ENCODE measurements at regions not wholly inside any gene's neighbourhood (a gene's known extent, or its start where the extent isn't known, plus 50 kb on each side); places are given as distances from the start of the nearest gene placed in this dataset.

DNA sequence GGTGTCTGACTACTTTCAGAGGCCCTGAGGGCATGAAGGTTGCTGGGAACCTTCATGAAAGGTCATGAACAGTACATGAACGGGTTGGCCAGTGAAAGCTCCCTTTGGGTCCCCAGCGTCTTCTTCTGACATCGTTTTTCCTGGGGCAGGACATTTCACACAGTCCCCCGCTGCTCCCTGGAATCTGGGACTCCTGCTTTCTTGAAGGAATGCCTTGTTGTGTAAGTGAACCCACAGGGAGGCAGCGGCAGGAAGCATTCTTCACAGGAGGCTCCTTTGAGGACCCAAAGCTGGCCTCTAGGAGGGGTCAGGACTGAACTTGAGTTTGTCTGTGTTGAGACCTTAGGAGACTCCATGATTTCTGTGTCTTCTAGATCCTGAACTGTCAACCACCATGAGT lies 144.3 kb downstream of the KCNE4 start:
- H3K4me1 ChIP-seq (ENCODE audit: control insufficient read depth in 5 of 5, insufficient read depth in 5 of 5, low read length in 5 of 5): no peaks in the 10 kb centered on the region
- H3K4me3 ChIP-seq: no peak overlapping the region
- no peaks in the 10 kb centered on the region for H3K36me3 ChIP-seq (ENCODE audit: control insufficient read depth in 4 of 4, insufficient read depth in 4 of 4, low read length in 4 of 4)
- H3K9me3 ChIP-seq (ENCODE audit: control insufficient read depth in 4 of 4, insufficient read depth in 3 of 4, low read length in 3 of 4): no peaks in the 10 kb centered on the region
- no peak overlapping the region for H3K27ac ChIP-seq (ENCODE audit: low read depth in 1 of 2, low read length in 1 of 2)
- DNase-seq: no peak
- TF ChIP-seq, protein P1, sequence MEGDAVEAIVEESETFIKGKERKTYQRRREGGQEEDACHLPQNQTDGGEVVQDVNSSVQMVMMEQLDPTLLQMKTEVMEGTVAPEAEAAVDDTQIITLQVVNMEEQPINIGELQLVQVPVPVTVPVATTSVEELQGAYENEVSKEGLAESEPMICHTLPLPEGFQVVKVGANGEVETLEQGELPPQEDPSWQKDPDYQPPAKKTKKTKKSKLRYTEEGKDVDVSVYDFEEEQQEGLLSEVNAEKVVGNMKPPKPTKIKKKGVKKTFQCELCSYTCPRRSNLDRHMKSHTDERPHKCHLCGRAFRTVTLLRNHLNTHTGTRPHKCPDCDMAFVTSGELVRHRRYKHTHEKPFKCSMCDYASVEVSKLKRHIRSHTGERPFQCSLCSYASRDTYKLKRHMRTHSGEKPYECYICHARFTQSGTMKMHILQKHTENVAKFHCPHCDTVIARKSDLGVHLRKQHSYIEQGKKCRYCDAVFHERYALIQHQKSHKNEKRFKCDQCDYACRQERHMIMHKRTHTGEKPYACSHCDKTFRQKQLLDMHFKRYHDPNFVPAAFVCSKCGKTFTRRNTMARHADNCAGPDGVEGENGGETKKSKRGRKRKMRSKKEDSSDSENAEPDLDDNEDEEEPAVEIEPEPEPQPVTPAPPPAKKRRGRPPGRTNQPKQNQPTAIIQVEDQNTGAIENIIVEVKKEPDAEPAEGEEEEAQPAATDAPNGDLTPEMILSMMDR (IDR thresholded peaks at IDR 0.05; ENCODE audit: control extremely low read depth, extremely low read depth): no peak
- no peak overlapping the region for H3K9ac ChIP-seq (ENCODE audit: insufficient read depth in 1 of 2, low read length in 2 of 2)
- no peaks in the 10 kb centered on the region for H3K27me3 ChIP-seq (ENCODE audit: control insufficient read depth in 3 of 3, insufficient read depth in 3 of 3, low read length in 2 of 3)
- no peak for ATAC-seq (ENCODE audit: insufficient read depth, low FRiP score)
- WGBS, 2 donors: 76% methylated on average over 5 of the region's 5 CpGs

DNA sequence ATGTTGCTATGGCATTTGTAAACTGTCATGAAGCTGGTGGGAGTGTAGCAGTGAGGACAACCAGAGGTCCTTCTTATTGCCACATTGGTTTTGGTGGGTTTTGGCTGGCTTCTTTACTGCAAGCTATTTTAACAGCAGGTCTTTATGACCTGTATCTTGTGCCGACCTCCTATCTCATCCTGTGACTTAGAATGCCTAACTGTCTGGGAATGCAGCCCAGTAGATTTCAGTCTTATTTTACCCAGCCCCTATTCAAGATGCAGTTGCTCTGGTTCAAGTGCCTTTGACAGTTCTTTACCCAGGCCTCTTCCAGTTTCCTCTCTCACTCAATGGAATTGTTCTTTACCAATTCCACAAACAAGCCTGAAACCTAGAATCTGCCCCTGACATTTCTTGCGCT lies 145.1 kb downstream of the KCNE4 start:
- TF ChIP-seq, protein P1 (IDR thresholded peaks at IDR 0.05; ENCODE audit: control extremely low read depth, extremely low read depth): no peak
- H3K9ac ChIP-seq (ENCODE audit: insufficient read depth in 1 of 2, low read length in 2 of 2): no peak overlapping the region
- H3K36me3 ChIP-seq (ENCODE audit: control insufficient read depth in 4 of 4, insufficient read depth in 4 of 4, low read length in 4 of 4): no peaks in the 10 kb centered on the region
- 81 to 85% methylated on average over 2 of the region's 2 CpGs for WGBS, 2 donors
- H3K4me3 ChIP-seq: no peak overlapping the region
- no peaks in the 10 kb centered on the region for H3K9me3 ChIP-seq (ENCODE audit: control insufficient read depth in 4 of 4, insufficient read depth in 3 of 4, low read length in 3 of 4)
- ATAC-seq (ENCODE audit: insufficient read depth, low FRiP score): no peak
- no peaks in the 10 kb centered on the region for H3K27me3 ChIP-seq (ENCODE audit: control insufficient read depth in 3 of 3, insufficient read depth in 3 of 3, low read length in 2 of 3)
- no peaks in the 10 kb centered on the region for H3K4me1 ChIP-seq (ENCODE audit: control insufficient read depth in 5 of 5, insufficient read depth in 5 of 5, low read length in 5 of 5)
- no peak for DNase-seq
- no peak overlapping the region for H3K27ac ChIP-seq (ENCODE audit: low read depth in 1 of 2, low read length in 1 of 2)

DNA sequence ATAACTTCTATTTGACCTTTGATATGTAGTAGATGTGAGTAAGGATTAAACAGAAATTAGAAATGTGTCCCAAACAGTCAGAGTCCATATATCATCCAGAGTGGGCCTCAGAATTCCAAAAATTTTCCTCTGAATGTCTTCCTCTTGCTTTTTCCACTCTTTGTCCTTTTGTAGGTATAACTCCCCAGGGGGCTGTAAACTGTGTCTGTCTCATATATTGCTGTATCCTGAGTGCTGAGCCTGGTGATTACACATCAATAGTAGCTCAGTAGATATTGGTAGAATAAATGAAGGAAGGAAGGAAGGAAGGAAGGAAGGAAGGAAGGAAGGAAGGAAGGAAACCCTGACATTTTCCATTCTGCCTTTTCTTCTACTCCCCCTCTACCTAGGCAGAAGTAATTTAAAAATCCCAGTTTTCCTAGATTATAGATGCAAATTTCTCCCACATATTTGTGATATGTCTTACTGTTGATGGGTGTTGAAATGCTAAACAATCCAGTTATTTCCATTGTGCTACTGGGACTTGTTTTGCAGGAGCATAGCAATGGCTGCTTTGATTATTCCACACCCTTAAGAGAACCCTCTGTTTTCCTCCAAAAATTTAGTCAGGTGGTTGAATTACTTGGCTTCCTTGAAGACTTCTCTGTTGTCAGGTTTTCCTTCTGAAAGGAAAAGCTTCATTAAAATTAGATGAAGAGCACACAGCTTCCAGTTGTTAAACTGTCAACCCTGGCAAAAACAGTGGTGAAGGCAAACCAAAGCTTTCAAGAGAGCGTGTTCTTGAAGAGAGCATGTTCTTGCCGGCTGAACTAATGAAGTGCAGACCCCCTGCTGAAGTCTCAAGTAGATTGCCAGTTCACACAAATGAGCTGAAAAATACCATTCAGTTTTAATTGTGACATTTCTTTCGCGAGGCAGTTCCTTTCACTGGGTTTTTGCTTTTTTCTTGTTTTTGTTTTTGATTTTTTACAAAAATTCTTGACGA lies 147.8 kb downstream of the KCNE4 start:
- DNase-seq: no peak
- no peak for ATAC-seq (ENCODE audit: insufficient read depth, low FRiP score)
- no peaks in the 10 kb centered on the region for H3K36me3 ChIP-seq (ENCODE audit: control insufficient read depth in 4 of 4, insufficient read depth in 4 of 4, low read length in 4 of 4)
- no peaks in the 10 kb centered on the region for H3K9me3 ChIP-seq (ENCODE audit: control insufficient read depth in 4 of 4, insufficient read depth in 3 of 4, low read length in 3 of 4)
- TF ChIP-seq, protein P1 (IDR thresholded peaks at IDR 0.05; ENCODE audit: control extremely low read depth, extremely low read depth): no peak
- H3K9ac ChIP-seq (ENCODE audit: insufficient read depth in 1 of 2, low read length in 2 of 2): no peak overlapping the region
- no peaks in the 10 kb centered on the region for H3K4me1 ChIP-seq (ENCODE audit: control insufficient read depth in 5 of 5, insufficient read depth in 5 of 5, low read length in 5 of 5)
- H3K27me3 ChIP-seq (ENCODE audit: control insufficient read depth in 3 of 3, insufficient read depth in 3 of 3, low read length in 2 of 3): no peaks in the 10 kb centered on the region
- H3K4me3 ChIP-seq: no peak overlapping the region
- H3K27ac ChIP-seq (ENCODE audit: low read depth in 1 of 2, low read length in 1 of 2): no peak overlapping the region
- 78 to 85% methylated on average over 5 of the region's 5 CpGs for WGBS, 2 donors

All from lung (tissue), 11 donors.